Prostate gland (tissue), 2 donors: ENCODE measurements at regions not wholly inside any gene's neighbourhood (a gene's known extent, or its start where the extent isn't known, plus 50 kb on each side); places are given as distances from the start of the nearest gene placed in this dataset.

Experiments
- POLR2A ChIP-seq: fragments of 450-650 bp; IDR thresholded peaks from one replicate; pipeline ENCODE4 v1.6.1; 2016; ENCODE audit warnings: antibody characterized with exemption, mild to moderate bottlenecking
- TF ChIP-seq, protein P1 (sequence below), 4 experiments: fragments of 200-600 bp in 2 of 4; fragments of 450-650 bp in 2 of 4; sonication (generic) in 2 of 4; IDR thresholded peaks; 1 replicate in 3 of 4; 2 replicates in 1 of 4; pipeline ENCODE4 v1.5.1; 2016 to 2019; ENCODE audit warnings: antibody characterized with exemption in 4 of 4, mild to moderate bottlenecking in 2 of 4, moderate library complexity in 2 of 4

DNA sequence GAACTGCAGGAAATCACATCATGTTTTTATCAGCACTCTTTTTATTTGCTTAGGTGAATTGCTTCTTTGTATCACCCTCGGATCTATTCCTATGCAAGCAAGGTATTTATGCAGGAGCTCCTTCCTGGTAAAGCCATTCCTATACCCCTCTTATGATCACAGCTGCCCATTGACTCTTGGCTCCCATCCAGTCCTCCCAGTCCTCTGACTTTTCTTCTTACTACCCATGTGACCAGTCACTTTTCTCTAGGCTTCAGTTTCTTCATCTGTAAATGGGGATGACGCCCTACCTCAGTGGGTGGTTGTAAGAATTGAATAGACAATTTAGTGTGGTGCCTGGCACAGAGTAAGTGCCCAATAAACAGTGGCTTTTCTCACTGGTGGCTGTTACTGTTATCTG lies 144.9 kb downstream of the FHIP1A start:
- TF ChIP-seq, protein P1, sequence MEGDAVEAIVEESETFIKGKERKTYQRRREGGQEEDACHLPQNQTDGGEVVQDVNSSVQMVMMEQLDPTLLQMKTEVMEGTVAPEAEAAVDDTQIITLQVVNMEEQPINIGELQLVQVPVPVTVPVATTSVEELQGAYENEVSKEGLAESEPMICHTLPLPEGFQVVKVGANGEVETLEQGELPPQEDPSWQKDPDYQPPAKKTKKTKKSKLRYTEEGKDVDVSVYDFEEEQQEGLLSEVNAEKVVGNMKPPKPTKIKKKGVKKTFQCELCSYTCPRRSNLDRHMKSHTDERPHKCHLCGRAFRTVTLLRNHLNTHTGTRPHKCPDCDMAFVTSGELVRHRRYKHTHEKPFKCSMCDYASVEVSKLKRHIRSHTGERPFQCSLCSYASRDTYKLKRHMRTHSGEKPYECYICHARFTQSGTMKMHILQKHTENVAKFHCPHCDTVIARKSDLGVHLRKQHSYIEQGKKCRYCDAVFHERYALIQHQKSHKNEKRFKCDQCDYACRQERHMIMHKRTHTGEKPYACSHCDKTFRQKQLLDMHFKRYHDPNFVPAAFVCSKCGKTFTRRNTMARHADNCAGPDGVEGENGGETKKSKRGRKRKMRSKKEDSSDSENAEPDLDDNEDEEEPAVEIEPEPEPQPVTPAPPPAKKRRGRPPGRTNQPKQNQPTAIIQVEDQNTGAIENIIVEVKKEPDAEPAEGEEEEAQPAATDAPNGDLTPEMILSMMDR (IDR thresholded peaks at IDR 0.05), result no peak
- TF ChIP-seq POLR2A, result no peak
